Stimulated activated CD8-positive, alpha-beta memory T cell treated with anti-CD3 and anti-CD28 coated beads, Interleukin-15, amount 100 ng/mL, for 1 hour (primary cell): ENCODE measurements at regions not wholly inside any gene's neighbourhood (a gene's known extent, or its start where the extent isn't known, plus 50 kb on each side); places are given as distances from the start of the nearest gene placed in this dataset.
"Not testable (repeated sequence)": the region's sequence is repeated elsewhere in the genome, so short reads cannot be mapped to it uniquely, and the experiment has no call there.

ENCODE experiments used
- DNase-seq: peaks from one replicate; pipeline ENCODE4 v3.0.0-alpha.2; 2020; ENCODE audit warnings: low read depth

DNA sequence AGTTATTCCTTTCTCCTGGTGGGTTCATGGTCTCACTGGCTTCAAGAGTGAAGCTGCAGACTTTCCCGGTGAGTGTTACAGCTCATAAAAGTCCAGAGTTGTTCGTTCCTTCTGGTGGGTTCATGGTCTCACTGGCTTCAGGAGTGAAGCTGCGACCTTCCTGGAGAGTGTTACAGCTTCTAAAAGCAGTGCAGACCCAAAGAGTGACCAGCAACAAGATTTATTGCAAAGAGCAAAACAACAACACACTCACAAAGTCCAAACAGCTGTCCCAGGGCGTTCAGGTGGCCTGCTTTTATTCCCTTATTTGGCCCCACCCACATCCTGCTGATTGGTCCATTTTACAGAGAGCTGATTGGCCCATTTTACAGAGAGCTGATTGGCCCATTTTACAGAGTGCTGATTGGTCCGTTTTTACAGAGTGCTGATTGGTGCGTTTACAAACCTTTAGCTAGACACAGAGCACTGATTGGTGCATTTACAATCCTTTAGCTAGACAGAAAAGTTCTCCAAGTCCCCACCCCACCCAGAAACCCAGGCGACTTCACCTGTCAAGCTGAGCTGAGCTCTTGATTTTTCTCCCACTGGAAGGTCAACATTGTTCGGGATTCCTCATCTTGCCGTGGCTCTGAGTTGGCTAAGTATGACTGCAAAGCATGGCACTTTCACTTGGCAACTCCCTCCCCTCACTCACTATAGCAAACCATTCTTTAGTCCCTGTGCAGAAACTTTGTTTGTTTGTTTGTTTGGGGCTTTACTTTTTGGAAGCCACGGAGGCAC, 87.3 kb upstream of the EEPD1 start:
- DNase-seq: not testable (repeated sequence)

DNA sequence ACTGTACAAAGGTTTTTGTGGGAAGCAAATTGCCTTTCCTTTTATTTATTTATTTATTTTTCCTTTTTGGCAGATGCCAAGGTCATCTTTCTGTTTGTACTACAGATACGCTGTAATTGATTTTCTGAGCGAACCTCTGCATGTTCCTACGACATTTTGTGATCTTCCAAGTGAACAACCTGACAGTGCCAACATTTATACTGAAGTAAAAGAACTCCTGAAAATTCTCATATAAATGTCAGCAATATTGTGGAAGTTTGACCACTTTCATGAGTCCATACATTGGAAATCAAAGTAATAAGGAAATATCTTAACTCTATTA, 86.8 kb upstream of the EEPD1 start:
- no peak for DNase-seq

DNA sequence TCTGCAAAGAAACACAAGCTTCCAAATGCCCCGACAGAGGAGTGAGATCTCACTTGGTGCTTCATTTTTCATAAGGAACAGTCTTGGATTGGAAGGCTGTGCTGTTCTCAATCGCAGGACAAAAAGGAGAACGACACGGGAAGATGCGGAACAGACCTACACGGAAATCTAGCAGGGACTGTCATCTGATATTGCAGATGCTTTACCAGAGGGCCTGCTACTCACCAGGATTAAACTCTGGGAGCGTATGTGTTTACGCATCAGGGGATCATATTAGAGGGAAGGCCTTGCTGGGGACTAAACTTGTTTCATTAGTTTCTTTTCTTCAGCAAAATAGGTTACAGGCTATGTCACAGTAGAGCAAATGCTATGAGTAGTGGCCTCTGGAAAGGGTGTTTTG, 82.8 kb upstream of the EEPD1 start:
- no peak for DNase-seq

DNA sequence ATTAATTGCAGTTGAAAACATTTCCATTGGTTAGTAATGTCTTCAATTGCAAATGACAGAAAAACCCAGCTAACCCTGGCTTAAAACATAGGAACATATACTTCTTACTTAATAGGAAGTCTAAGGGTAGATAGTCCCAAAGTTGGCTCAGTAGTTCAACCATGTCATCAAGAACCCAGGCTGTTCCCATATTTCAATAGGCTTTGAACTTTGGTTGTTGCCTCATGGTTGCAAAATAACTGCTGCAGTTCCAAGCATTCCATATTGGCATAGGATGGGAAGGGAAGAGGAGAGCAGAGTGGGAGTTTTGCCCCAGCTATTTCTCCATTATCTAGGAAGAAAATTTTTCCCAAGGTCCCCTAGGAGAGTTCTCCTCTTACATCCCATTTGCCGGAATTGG, 81.4 kb upstream of the EEPD1 start:
- no peak for DNase-seq

DNA sequence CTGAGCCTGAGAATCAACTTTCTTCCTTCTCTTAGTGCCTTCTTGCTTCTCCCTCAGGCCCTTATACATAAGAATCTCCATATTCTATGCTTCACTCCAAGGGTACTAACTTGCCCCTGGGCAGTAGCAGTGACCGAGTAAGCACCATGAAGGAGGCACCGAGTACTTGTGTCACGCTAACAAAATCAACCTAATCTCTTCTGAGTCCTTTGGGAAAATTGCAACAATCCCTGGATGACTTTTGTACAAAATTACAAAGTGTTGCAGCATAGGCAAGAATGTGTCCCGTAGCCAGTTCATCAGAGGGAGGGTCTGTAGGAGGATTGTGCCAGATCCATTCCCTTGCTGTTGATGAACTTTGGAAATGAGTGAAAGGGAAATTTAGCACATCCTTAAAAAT, 80.4 kb upstream of the EEPD1 start:
- DNase-seq: no peak

DNA sequence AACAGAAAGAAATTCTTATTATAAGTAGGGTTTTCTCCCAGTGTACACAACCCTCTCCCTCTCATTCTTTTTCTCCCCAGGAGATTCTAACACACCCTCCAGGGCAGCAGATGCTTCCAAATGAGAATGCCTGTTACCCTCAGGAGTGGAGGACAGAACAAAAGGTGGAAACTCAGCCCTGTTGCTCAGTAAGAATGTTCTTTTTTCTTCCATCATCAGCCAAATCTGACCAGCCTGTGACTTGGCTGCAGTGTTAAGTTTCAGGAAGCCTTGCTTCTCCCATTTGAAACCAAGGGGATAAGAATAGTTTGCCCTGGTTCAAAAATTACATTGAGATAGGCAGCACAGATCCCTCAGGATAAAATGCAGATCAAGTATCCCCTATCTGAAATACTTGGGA, 77.5 kb upstream of the EEPD1 start:
- DNase-seq: no peak

DNA sequence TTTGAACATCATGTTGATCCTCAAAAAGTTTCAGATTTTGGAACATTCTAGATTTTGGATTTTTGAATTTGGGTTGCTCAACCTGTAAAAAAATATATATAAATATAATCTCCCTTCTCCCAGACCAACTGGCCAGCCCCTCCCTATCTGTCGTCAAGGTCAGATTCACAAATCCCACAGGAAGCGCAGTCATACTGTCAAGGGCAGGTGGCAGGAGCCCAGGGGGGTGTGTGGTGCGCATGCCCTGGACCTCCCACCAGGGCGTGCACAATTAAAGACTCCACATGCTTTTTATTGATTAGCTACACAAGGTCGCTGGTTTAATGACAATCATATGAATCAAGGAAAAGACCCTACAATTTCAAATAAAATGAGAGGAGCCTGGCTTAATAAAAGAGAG, 77.0 kb upstream of the EEPD1 start:
- DNase-seq: no peak

DNA sequence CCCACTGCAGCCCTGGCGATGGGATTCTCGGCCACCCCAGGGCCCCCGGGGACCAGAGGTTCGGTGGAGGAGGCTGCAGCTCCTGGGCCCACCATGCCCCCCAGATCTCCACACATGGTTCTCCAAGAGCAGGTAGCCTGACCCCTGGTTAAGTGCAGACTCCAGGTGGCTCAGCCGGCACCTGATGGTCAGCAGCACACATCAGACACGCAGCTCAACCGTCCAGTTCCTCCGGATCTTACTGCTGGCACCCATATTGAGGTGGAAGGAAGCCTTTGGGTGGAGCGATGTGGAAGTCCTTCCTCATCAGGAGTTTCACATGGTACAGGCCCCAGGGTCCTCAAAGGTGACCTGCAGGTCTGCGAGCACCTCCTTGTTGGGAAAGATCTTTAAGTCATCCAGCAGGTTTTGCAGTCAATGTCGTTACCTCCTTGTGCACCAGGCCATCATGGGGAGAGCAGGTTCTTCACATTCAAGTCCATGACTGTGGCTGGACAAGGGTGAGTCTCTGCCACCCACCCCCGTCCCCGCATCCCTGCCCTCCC, 74.2 kb upstream of the EEPD1 start:
- no peak for DNase-seq

DNA sequence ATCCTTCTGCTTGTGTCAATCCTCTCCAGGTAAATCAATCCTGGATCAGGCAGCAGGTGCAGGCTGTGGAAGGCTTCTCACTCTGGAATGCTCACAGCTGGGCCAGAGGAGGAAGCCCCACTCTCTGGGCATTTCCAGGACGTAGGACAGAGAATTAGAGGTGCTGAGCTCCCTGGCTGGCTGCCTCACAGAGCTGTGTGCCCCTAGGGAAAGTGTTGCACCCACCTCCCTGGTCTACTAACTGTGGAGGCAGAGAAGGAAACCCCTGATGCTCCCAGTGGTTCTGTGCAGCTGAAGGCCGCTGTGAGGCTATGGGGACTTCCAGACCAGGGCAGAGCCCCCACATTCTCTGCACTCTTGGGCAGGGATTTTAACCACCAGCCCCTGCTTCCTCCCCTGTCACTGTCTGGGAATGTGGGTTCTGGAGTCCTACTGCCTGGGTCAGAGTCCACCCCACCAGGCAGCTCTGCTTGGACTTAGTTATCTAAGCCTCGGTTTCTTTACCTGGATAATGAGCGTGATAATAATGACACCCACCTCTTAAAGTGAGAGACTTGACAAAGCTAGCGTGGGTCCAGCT, 73.5 kb upstream of the EEPD1 start:
- no peak for DNase-seq

DNA sequence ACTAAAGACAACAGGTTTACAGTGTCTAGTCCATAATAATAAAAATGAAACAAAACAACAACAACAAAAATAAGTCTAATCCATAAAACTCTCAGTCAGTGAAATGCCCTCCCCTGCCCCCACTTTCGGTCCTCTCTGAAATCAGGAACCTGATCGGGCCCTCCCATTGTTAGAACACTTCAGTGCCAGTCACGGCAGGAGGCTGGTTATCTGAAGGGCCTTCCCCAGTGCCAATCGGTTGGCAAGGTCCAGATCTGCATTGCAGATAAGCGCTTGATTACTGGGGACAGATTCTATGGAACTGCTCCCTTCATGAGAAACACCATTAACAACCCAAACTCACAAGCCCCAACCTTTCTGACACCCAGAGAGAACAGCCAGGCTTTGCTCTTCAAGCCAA, 72.2 kb upstream of the EEPD1 start:
- DNase-seq: no peak

DNA sequence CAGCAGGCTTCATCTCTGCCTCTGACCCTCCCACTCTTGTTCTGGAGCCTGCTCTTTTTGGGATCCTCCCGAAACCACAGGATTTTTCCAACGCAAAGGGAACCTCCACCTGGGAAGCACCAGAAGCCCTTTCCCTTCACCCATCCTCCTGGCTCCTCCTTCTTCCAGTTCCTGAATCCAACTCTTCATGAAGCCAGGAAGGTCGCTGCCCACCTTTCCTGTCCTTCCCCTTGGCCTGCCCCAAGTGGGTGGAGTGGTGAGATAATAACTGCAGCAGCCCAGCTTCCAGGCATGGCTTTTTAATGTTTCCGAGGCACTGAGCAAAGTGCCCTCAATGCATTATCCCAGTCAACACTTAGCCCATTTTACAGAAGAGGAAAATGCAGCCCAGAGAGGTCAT, 70.8 kb upstream of the EEPD1 start:
- DNase-seq: no peak

DNA sequence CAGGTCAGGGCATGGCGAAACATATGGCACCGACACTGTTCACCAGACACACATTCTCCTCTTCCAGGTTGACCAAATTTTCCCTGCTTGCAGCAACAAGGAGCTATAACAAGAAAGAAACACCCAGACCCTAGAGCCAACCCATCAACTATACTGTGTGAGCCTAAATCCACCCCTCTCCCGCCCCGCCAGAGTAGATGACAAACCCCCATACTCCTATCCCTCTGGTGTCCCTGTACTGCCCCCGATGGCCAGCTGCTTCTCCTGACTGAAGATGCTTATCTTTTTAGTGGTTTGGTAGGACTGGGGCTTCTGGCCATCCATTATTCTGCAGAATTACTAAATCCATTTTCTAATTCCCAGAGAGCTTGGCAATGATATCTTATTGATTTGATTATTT, 70.1 kb upstream of the EEPD1 start:
- DNase-seq: no peak

DNA sequence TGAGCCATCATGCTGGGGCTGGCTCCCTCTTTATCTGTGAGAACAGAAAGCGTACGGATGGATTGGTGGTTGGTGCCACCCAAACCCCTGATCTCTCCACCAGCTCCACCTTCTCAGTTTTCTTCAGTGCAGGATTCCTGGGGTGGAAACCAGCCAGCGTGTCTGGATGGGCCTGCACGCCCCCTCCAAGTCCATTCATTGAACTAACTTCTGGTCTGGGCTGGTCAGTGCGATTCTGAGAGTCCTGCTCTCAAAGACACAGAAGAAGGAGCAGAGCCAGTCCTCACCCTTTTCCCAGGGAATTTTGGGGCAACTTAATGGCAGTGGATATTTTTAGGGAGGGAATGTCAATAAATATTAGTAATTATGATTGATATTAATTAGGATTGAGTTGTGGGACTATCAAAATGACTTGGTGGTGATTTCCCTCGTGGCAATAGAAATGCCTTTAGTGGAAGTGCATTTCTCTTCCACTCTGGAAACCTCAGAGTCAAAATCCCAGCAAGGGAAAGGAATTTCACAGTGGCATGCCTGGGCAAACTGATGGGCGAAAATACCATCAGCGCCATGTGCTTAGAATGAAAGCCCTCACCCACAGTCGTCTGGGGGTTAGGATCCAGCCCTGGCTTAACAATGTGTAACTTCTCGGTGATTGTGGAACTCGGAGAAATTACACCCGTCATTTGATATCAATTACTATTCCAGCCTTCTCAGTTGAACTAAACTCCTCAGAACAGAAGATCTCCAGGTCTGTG, 69.3 kb upstream of the EEPD1 start:
- no peak for DNase-seq

DNA sequence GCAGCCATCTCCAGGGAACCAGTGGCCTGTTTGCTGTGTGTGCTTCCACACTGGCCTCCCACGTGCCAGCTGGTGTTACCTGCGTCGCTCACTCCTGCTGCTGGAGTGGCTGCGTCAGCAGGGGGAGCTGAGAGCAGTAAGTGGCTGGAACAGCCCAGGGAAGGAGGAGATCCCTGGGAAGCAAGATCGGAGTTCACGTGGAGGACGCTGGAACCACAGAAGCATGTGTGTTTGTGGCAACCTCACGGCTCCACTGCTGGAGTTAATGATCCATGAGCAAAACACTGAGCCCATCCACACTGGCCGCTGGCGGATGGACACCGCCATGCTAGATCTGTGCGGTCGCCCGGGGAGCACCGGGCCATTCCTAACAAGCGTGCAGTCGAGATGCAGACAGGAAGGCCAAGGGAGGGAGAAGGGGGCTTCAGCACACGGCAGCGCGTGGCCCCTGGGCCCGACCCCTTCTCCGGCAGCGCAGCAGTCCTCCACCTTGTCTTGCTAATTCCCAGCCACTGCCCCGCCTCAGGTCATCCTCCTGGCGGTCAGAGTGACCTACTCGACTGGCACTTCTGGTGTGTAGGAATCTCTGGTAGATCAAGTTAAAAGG, 68.5 kb upstream of the EEPD1 start:
- no peak for DNase-seq

DNA sequence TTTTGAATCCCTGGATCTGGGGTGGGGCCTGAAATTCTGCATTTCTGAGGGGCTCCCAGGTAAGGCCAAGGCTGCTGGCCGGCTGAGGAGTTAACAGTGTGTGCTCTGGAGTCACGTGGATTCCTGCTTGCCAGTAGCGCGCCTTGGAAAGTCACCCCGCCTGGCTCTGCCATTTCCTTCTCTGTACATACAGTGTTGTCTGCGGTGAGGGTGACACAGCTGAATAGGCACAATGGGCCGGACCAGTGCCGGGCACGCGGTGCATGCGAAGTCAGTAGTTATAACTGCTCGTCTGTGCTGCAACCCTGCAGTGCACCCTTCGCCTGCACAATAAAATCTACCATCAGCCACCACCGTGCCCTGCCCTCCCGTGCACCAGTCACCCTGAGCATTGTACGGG, 68.0 kb upstream of the EEPD1 start:
- no peak for DNase-seq

DNA sequence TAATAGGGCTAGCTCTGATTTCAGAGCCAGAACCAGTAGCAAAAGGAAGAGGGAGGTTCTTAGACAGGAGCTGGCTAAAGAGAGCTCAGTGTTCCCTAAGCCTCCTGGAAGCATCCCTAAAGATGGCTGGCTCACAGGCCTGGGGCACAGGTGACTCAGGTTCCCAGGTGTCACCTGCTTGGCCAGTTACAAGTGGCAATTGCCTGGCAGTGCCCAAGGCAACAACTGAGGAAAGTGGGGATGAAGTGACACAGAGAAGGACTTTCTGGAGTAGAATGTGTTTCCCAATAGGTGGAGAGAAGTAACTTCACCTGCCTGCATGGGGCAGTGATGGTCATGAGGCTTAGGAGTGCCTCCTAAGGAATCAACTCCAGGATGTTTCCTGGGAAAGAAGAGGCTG, 66.5 kb upstream of the EEPD1 start:
- DNase-seq: no peak

DNA sequence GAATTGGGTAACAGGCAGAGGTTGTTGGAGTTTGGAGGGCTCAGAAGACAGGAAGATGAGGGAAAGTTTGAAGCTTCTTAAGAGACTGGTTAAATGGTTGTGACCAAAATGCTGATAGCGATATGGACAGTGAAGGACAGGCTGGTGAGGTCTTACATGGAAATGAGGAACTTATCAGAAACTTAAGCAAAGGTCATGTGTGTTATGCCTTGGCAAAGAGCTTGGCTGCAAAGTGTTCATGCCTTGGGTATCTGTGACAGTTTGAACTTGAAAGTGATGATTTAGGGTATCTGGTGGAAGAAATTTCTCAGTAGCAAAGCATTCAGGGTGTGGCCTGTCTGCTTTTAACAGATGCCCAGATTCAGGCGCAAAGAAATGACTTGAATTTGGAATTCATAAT, 64.5 kb upstream of the EEPD1 start:
- DNase-seq: no peak

DNA sequence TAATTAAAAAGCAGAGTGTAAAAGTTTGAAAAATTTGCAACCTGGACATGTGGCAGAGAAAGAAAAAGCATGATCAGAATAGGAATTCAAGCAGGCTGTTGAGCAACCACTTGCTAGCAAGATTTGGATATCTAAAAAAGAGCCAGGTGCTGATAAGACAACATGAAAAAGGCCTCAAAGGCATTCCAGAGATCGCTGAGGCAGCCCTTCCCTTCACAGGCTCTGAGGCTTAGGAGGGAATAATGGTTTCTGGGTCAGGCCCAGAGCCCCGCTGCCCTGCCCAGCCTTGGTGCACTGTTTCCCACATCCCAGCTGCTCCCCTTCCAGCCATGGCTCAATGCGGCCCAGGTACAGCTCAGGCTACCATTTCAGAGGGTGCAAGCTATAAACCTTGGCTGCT, 64.1 kb upstream of the EEPD1 start:
- DNase-seq: no peak

DNA sequence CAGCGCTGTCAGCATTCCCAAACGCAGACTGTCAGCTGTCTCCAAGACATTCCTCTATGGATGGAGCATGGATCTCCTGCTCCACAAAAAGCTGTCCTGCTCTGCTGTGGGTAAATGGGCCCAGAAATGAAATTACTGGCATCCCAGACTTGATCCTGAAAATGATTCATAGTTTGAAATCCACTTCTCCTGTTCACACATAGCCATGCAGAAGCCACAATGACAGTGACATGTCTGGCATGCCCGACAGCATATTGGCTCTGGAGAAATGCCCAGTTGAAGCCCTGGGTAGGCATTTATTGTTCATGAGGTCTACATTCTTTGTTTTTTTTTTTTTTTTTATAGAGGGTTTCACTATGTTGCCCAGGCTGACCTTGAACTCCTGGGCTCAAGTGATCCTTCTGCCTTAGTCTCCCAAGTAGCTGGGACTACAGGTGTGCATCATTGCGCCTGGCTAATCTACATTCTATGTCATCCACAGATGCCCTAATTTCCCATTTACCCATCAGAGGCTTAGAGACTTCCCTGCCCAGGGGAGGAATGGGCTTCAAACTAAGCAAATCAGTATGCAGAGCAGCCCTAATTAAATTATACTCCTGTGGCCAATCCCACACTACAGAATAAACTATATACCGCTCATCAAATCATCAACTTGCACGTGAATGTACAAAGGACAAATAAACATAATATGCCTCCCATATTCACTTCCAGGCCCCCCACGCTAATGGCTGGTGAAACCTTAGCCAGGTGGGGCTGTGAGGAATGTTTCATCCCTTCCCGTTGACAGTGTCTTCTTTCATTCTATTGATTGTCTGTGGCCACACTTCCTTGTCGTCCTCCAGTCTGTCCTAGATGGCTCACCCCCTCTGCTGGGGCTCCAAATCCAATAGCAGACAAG, 61.8 kb upstream of the EEPD1 start:
- DNase-seq: no peak

DNA sequence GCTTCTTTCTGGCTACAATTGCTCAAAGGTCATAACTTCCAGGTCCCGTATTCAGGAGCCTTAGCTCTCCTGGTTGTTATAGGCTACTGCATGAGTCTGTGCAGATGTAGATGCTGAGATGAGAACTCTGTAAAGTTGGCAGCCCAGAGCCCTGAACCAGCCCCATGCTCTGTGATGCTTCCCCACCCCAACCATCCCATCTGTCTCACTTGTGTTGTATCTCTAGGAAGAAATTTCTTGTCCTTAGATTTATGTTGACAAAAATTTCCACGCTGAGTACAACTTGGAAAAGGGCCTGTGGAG, 61.2 kb upstream of the EEPD1 start:
- DNase-seq: no peak

DNA sequence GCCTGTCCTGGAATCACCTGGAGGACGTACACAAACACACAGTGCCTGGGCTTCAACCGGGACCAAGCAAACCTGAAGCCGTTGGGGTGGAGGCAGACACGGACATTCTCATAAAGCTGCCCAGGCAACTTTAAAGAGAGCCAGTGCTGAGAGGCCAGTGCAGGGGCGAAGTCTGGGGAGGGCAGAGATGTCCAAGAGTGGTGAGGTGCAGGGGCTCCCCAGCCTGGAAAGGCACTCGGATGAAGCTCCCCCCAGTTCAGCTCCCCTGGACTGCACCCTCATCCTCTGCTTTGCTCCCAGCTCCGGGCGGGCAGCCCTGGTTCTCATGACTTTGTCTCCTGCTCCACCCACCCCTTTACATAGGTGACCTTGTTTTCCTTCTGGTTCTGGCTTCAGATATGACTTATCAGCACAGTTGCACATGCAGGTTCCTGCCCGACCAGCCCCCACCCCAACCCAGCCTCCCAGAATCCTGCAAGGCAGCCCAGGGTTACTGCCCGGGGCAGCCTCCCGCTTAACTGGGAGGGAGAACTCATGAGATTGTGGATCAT, 60.8 kb upstream of the EEPD1 start:
- no peak for DNase-seq
